ENCODE measurements at regions not wholly inside any gene's neighbourhood (a gene's known extent, or its start where the extent isn't known, plus 50 kb on each side); places are given as distances from the start of the nearest gene placed in this dataset.

DNA sequence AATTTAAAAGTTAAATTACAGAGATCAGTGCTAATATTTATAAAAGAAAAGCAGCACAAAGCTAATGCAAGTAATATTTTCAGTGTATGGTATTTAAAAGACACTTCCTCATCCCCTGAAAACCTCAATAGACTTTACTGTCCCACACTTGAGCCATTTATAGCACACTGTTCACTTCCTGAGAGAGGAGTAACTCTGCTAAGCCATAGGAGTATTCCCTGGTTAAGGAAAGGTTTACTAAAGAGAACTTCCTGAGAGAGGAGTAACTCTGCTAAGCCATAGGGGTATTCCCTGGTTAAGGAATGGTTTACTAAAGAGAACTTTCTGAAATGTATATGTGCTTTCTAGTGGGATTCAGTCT, 159.4 kb downstream of the NHLRC3 start:
- TF ChIP-seq, protein P1, sequence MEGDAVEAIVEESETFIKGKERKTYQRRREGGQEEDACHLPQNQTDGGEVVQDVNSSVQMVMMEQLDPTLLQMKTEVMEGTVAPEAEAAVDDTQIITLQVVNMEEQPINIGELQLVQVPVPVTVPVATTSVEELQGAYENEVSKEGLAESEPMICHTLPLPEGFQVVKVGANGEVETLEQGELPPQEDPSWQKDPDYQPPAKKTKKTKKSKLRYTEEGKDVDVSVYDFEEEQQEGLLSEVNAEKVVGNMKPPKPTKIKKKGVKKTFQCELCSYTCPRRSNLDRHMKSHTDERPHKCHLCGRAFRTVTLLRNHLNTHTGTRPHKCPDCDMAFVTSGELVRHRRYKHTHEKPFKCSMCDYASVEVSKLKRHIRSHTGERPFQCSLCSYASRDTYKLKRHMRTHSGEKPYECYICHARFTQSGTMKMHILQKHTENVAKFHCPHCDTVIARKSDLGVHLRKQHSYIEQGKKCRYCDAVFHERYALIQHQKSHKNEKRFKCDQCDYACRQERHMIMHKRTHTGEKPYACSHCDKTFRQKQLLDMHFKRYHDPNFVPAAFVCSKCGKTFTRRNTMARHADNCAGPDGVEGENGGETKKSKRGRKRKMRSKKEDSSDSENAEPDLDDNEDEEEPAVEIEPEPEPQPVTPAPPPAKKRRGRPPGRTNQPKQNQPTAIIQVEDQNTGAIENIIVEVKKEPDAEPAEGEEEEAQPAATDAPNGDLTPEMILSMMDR (IDR thresholded peaks at IDR 0.05; ENCODE audit: extremely low read depth, missing control alignments), result no peak
- DNase-seq (ENCODE audit: low spot score), result no peak

DNA sequence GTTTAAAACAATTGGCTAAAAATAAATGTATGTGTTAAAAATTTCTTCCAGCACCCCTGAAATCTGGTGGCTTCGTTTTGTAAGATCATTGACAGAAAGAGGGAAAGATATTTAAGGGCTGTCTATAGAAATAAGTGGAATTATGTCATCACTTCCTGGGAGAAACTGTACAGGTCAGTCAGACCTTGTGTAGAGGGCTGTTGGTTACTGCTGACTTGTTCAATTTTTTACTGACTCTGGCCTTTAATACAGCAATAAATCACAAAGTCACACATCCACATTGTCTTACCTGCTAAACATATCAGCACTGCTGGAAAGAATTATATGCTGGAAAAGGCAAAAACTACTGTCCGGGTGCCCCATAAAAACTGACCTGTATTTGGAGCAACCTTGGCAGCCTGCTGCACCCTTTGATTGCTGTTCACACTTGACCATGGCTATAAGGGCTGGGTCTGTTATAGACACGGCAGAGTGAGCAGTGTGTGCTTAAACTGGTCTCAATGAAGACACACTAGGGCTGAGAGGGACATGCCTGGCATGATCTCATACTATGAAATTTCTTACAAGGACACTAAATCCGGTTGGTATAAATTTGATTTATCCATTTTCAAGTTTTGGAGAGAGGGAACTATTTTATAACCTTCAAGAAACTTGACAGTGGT, 162.1 kb downstream of the NHLRC3 start:
- no peak for DNase-seq (ENCODE audit: low spot score)
- TF ChIP-seq, protein P1 (IDR thresholded peaks at IDR 0.05; ENCODE audit: extremely low read depth, missing control alignments), result no peak

DNA sequence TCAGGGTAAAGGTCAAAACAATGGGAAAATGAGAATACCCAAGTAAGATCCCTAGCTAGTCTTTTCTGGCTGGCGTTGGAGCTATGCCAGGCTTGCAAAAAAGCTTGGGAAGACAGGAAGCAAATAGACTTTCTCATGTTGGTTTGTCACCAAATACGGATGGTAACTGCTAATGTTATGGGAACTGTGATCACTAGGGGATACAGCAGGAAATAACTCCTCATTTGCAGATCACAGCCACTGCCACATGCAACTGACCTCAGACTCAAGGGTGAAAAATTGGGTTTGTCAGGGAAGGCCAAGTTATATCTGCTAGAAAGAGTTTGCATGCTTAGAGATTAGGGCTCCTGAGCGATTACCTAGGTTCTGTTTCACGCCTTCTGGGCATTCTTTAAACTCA, 162.9 kb downstream of the NHLRC3 start:
- DNase-seq (ENCODE audit: low spot score), result no peak
- TF ChIP-seq, protein P1 (IDR thresholded peaks at IDR 0.05; ENCODE audit: extremely low read depth, missing control alignments), result no peak

DNA sequence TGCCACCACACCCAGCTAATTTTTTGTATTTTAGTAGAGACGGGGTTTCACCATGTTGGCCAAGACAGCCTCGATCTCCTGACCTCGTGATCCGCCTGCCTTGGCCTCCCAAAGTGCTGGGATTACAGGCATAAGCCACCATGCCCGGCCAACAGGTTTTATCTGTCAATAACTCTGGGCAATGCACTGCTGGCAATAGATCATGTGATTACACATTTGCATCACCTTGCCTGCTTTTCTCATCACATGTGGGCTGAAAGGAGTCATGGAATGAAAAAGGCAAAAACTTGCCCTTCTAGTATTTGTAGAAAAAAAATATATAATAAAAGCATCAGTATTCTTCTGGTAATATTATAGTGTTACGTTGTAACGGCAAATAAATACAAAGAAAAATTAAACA, 164.5 kb downstream of the NHLRC3 start:
- no peak for DNase-seq (ENCODE audit: low spot score)
- TF ChIP-seq, protein P1 (IDR thresholded peaks at IDR 0.05; ENCODE audit: extremely low read depth, missing control alignments), result no peak

DNA sequence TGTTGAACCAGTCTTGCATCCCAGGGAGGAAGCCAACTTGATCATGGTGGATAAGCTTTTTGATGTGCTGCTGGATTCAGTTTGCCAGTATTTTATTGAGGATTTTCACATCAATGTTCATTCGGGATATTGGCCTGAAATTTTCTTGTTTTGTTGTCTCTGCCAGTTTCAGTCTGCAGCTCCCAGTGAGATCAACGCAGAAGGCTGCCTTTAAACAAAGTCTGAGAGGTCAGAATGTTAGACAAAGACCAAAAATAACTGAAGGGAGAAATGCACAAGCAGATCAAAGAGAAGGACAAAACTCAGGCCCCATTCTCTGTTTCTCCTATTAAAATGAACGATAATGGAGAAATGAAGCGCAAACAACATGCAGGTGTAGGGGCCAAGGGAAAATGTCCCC, 170.4 kb downstream of the NHLRC3 start:
- TF ChIP-seq, protein P1 (IDR thresholded peaks at IDR 0.05; ENCODE audit: extremely low read depth, missing control alignments), result no peak
- DNase-seq (ENCODE audit: low spot score), result no peak

DNA sequence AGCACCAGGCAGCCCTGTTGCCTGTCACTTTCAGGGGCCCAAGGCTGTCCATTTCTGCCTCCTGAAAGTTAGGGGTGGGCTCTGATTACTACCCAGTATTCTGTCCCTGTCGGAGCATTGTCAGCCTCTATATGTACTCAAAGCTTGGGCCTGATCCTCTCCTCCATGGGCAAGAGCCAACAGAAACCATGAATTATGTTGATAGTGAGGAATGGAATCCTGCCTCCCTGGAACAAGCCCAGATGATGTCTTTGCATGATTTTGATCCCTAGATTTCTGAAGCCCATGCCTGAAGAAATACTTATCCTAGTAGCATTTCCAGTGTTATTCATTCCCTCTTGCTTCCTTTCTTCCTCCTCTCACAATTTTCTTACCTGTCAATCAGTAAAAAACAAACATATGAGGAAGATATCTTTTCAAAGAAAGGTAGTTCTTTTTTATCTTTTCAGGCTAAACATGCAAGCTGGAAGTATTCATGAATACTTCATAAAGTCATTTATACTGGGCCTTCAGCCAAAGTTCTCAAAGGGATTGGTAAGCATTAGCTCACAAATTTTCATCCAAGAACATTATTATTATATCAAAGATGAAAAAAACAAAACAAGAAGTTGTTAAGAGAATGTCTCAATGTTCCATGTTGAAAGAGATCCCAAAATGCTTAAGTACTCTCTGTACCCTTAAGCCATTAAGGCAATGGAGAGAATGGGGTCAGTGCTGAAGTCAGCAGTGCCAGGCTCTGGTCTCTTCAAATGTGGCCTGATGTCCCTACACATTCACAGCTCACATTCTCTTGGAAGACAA, 171.7 kb downstream of the NHLRC3 start:
- TF ChIP-seq, protein P1 (IDR thresholded peaks at IDR 0.05; ENCODE audit: extremely low read depth, missing control alignments), result no peak
- no peak for DNase-seq (ENCODE audit: low spot score)

DNA sequence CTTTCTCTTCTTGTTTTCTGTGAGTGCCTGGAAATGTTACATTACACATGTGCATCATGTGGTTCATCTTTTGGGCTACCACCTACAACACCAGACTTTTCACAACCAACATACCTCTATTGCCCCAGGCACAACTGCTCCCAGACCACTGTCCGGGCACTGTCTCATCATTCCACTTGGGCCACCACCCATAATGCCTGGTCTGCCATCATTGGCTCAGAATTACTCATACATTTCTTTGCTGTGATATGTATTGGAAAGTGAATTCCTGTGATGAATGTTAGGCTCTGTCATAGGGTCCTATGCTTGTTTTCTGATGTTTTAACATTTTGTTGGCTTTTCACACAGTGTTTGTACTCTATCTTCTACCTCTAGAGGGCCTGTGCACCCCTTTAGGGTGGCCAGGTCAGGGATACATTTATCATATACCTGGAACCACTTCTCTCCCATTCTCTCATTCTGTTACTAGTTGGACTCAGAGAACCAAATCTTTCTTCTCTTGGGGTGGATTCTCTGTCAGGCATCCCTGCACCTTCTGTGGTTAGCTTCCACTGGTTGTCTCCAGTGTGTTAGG, 172.8 kb downstream of the NHLRC3 start:
- TF ChIP-seq, protein P1 (IDR thresholded peaks at IDR 0.05; ENCODE audit: extremely low read depth, missing control alignments), result no peak
- no peak for DNase-seq (ENCODE audit: low spot score)
